ENCODE measurements at regions not wholly inside any gene's neighbourhood (a gene's known extent, or its start where the extent isn't known, plus 50 kb on each side); places are given as distances from the start of the nearest gene placed in this dataset.

- peak; percentile 90 for DNase-seq
Observed at GRCh38 chr1:81695741-81696140, 105.0 kb upstream of the ADGRL2 start.

- DNase-seq = no peak
Observed at GRCh38 chr1:81693316-81693715, 107.4 kb upstream of the ADGRL2 start.

- peak; percentile 46 for DNase-seq
Observed at GRCh38 chr1:81690676-81691453, 109.9 kb upstream of the ADGRL2 start.

- peak; percentile 81 for DNase-seq
Observed at GRCh38 chr1:81689531-81689941, 111.2 kb upstream of the ADGRL2 start.

- DNase-seq = peak; percentile 73
Observed at GRCh38 chr1:81682490-81682889, 118.2 kb upstream of the ADGRL2 start.

GRCh38 chr1:81681601-81682266, 119.0 kb upstream of the ADGRL2 start:
- DNase-seq = peak; percentile 31

- peak; percentile 5 for DNase-seq
Observed at GRCh38 chr1:81681114-81681513, 119.6 kb upstream of the ADGRL2 start.

- peak; percentile 8 for DNase-seq
Observed at GRCh38 chr1:81679942-81680341, 120.8 kb upstream of the ADGRL2 start.

- DNase-seq = no peak
Observed at GRCh38 chr1:81678779-81679178, 122.0 kb upstream of the ADGRL2 start.

- DNase-seq = no peak
Observed at GRCh38 chr1:81672766-81673165, 128.0 kb upstream of the ADGRL2 start.

GRCh38 chr1:81671038-81671437, 129.7 kb upstream of the ADGRL2 start:
- DNase-seq = no peak

- DNase-seq = peak; percentile 91
Observed at GRCh38 chr1:81670286-81670685, 130.4 kb upstream of the ADGRL2 start.

- DNase-seq = no peak
Observed at GRCh38 chr1:81666586-81666985, 134.1 kb upstream of the ADGRL2 start.

- DNase-seq = peak; percentile 85
Observed at GRCh38 chr1:81664341-81664740, 136.4 kb upstream of the ADGRL2 start.

- DNase-seq = no peak
Observed at GRCh38 chr1:81662913-81663526, 137.7 kb upstream of the ADGRL2 start.

- peak; percentile 42 for DNase-seq
Observed at GRCh38 chr1:81660286-81660685, 140.4 kb upstream of the ADGRL2 start.

GRCh38 chr1:81654657-81655056, 146.1 kb upstream of the ADGRL2 start:
- DNase-seq = no peak

GRCh38 chr1:81654147-81654546, 146.6 kb upstream of the ADGRL2 start:
- no peak for DNase-seq

- no peak for DNase-seq
Observed at GRCh38 chr1:81650776-81651175, 150.0 kb upstream of the ADGRL2 start.

GRCh38 chr1:81635816-81636215, 164.9 kb upstream of the ADGRL2 start:
- no peak for DNase-seq

GRCh38 chr1:81634294-81634693, 166.4 kb upstream of the ADGRL2 start:
- DNase-seq = no peak

- DNase-seq = no peak
Observed at GRCh38 chr1:81619156-81619555, 181.6 kb upstream of the ADGRL2 start.

GRCh38 chr1:81618376-81618775, 182.4 kb upstream of the ADGRL2 start:
- no peak for DNase-seq

Data from fibroblast of skin of right quadriceps (primary cell).